Osteocyte (in vitro differentiated cells): ENCODE measurements at regions not wholly inside any gene's neighbourhood (a gene's known extent, or its start where the extent isn't known, plus 50 kb on each side); places are given as distances from the start of the nearest gene placed in this dataset.
A peak's percentile ranks its signal among the peaks of the same experiment; 100 is the strongest.
"Not testable (repeated sequence)": the region's sequence is repeated elsewhere in the genome, so short reads cannot be mapped to it uniquely, and the experiment has no call there.

Experiments
- DNase-seq: peaks from one replicate; pipeline ENCODE4 v3.0.0; 2021; ENCODE audit warnings: mixed read lengths; ENCODE audit not compliant: unreplicated experiment; ENCODE audit errors: extremely low spot score
- H3K27ac Mint-ChIP-seq: one replicate; pipeline ENCODE4 v1.8.0; 2021; ENCODE audit warnings: mild to moderate bottlenecking, mixed read lengths; ENCODE audit not compliant: unreplicated experiment
- H3K27me3 Mint-ChIP-seq: one replicate; pipeline ENCODE4 v1.8.0; 2021; ENCODE audit warnings: mixed read lengths; ENCODE audit not compliant: unreplicated experiment
- H3K36me3 Mint-ChIP-seq: one replicate; pipeline ENCODE4 v1.8.0; 2021; ENCODE audit warnings: mixed read lengths; ENCODE audit not compliant: unreplicated experiment
- H3K4me1 Mint-ChIP-seq: one replicate; pipeline ENCODE4 v1.8.0; 2021; ENCODE audit warnings: mixed read lengths; ENCODE audit not compliant: unreplicated experiment
- H3K4me3 Mint-ChIP-seq: one replicate; pipeline ENCODE4 v1.8.0; 2021; ENCODE audit warnings: mild to moderate bottlenecking, moderate library complexity, mixed read lengths; ENCODE audit not compliant: unreplicated experiment
- H3K9me3 Mint-ChIP-seq: one replicate; pipeline ENCODE4 v1.8.0; 2021; ENCODE audit warnings: mixed read lengths; ENCODE audit not compliant: unreplicated experiment
- CTCF ChIP-seq: fragments of 200-600 bp; sonication (generic); IDR thresholded peaks from 2 replicates; pipeline ENCODE4 v1.5.0; 2021; ENCODE audit warnings: antibody characterized with exemption, mild to moderate bottlenecking, moderate library complexity

- Mint-ChIP-seq H3K4me1 (peaks cover 4% of the 10 kb centered on the region), H3K4me3 (no peak overlapping the region), H3K9me3 (no peaks in the 10 kb centered on the region), H3K27me3 (peaks cover 4% of the 10 kb centered on the region), H3K27ac (no peak overlapping the region), H3K36me3 (no peaks in the 10 kb centered on the region)
- DNase-seq: no peak
- TF ChIP-seq CTCF: no peak
These were observed 211.5 kb upstream of the TP63 start for GRCh38 chr3:189419683-189420082.

GRCh38 chr3:189424922-189425321 lies 206.3 kb upstream of the TP63 start:
- H3K36me3 Mint-ChIP-seq: peaks cover 2% of the 10 kb centered on the region
- H3K4me1 Mint-ChIP-seq: peaks cover 19% of the 10 kb centered on the region
- peak overlapping the region; percentile 27 for H3K27ac Mint-ChIP-seq
- no peak for DNase-seq
- peaks cover 4% of the 10 kb centered on the region for H3K27me3 Mint-ChIP-seq
- H3K4me3 Mint-ChIP-seq: no peak overlapping the region
- no peak for TF ChIP-seq CTCF
- H3K9me3 Mint-ChIP-seq: peaks cover 10% of the 10 kb centered on the region

- Mint-ChIP-seq H3K4me3 (no peak overlapping the region), H3K36me3 (peaks cover 8% of the 10 kb centered on the region), H3K4me1 (peaks cover 19% of the 10 kb centered on the region), H3K27me3 (no peaks in the 10 kb centered on the region), H3K27ac (no peak overlapping the region), H3K9me3 (peaks cover 21% of the 10 kb centered on the region)
- TF ChIP-seq CTCF: no peak
- DNase-seq: no peak
These were observed 202.2 kb upstream of the TP63 start for GRCh38 chr3:189429019-189429418.

GRCh38 chr3:189430166-189430565 lies 201.0 kb upstream of the TP63 start:
- H3K27ac Mint-ChIP-seq: no peak overlapping the region

GRCh38 chr3:189442257-189442656 lies 188.9 kb upstream of the TP63 start:
- not testable (repeated sequence) for H3K36me3 Mint-ChIP-seq, DNase-seq, H3K27ac Mint-ChIP-seq, H3K27me3 Mint-ChIP-seq, H3K4me3 Mint-ChIP-seq, H3K9me3 Mint-ChIP-seq, H3K4me1 Mint-ChIP-seq

More at GRCh38 chr3:189430166-189430565, 201.0 kb upstream of the TP63 start:
- Mint-ChIP-seq H3K36me3 (peaks cover 8% of the 10 kb centered on the region), H3K4me3 (no peak overlapping the region), H3K4me1 (peaks cover 15% of the 10 kb centered on the region), H3K9me3 (peaks cover 26% of the 10 kb centered on the region), H3K27me3 (no peaks in the 10 kb centered on the region)
- DNase-seq: no peak
- TF ChIP-seq CTCF: no peak

- H3K36me3 Mint-ChIP-seq: no peaks in the 10 kb centered on the region
- no peak for DNase-seq
- peak overlapping the region; percentile 33 for H3K27ac Mint-ChIP-seq
- H3K4me1 Mint-ChIP-seq: peaks cover 16% of the 10 kb centered on the region
- no peak for TF ChIP-seq CTCF
- H3K9me3 Mint-ChIP-seq: no peaks in the 10 kb centered on the region
- H3K4me3 Mint-ChIP-seq: no peak overlapping the region
- H3K27me3 Mint-ChIP-seq: no peaks in the 10 kb centered on the region
These were observed 184.1 kb upstream of the TP63 start for GRCh38 chr3:189446959-189447560.
